GM18858 (cell line): ENCODE measurements at regions not wholly inside any gene's neighbourhood (a gene's known extent, or its start where the extent isn't known, plus 50 kb on each side); places are given as distances from the start of the nearest gene placed in this dataset.

Experiments used
- ATAC-seq: cut with Tn5 transposase; IDR thresholded peaks from one replicate; pipeline ENCODE4 v1.9.1; 2021; ENCODE audit not compliant: unreplicated experiment

DNA sequence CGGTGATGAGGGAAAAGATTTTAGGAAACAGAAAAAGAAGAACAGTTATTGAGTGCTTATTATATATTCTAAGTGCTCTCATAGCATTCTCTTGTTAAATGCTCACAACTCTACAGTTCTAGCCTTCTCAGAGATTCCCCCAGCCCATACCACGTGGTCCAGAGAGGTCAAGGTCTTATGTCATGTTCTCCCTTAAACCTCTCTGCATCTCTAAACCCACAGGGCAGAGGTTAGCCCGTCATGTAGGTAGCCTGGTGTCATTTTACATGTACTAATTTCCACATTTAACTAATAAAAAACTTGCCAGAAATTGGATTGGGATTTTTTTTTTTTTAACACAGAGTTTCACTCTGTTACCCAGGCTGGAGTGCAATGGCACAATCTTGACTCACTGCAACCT, 178.0 kb downstream of the CEMIP2 start:
- ATAC-seq, result no peak

DNA sequence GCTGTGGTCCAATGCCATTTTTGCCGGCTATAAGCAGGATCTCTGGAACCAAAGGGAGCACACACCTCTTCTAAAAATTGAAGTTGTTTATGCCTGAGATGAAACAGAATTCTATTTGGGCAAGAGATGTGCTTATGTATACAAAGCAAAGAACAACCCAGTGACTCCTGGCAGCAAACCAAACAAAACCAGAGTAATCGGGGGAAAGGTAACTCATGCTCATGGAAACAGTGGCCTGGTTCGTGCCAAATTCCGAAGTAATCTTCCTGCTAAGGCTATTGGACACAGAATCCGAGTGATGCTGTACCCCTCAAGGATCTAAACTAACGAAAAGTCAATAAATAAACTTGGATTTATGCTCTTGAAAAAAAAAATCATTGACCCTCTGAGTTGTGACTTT, 178.7 kb downstream of the CEMIP2 start:
- ATAC-seq, result no peak

DNA sequence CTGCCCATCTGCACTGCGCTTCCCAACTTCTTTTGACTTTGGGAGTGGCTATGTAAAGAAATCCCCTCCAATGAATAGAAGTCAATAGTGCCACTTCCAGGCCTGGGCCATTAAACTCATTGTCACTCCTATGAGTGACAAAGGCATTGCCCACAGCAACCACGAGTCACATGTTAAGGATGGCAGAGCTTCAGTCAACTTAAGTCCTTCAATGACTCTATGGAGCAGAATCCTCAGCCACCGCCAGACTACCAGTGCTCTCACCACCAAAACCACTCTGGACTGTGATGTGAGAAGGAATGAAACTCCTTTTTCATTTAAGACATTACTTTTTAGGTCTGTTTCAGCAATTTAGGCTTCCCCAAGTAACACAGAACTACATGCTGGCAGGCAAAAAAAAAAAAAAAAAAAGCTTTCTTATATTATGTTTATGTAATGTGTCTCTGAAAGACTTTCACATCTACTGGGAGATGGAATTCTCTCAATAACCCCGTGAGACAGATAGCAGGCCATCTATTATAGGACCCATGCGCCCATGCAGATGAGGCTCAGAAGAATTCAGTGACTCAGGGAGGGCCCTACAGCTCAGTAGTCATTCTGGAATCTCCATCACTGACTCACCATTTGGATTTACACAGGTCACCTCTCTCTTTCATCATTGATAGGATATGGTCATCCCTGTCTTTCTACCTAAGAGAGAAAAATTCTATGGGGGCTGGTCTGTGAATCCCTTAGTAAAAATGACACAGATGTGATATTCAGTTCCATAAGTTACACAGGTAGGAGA, 180.5 kb downstream of the CEMIP2 start:
- no peak for ATAC-seq

DNA sequence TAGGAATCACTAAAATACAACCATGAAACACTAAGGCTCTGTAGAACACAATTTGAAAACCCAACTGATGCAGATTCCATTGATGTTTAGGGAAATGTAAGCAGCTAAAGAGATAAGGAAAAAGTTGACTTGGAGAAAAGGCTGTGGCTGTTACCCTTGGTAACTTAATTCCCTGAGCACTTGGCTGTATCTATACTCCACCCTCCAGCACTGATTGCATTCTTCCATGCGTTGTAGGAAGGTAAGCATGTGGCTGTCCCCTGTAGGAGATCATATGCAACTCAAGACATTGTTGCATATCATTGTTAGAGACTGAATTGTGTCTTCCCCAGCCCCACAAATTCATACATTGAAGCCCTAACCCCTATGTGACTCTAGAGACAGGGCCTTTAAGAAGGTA, 184.5 kb downstream of the CEMIP2 start:
- ATAC-seq, result no peak

DNA sequence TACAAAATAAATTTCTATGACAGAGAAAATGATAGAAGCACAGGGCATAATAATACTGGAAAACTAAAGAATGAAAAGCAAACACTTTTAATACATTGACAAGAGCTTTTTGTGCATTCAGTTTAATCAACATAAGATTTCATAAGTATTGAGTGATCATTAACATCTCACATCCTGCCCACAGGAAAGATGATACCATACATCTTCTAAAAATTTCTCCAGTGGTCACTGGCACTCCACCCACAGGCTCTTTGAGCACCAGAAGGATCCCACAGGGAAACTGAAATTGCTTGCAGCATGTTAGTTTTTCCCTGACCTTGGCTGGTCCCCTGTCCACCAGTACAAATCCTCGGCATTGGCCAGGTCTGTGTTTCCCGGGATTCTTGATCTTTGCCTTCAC, 186.0 kb downstream of the CEMIP2 start:
- ATAC-seq, result no peak

DNA sequence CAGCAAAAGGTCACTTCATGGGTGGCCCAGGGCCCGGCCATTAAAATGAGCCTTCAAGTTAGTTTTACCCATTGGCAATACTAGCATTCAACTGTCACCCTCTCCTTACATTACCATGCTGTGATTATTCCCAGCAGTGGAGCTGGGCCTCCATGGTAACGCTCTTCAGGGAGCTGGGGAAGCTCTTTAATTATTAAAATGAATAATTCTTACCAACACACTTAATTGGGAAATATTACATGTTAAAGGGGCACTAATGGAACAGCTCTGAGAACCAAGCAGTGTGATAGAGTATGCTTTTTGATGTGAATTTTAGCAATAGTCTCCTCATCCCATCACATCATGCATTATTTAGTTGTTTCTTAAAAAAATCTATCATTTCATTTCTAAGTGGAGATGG, 187.2 kb downstream of the CEMIP2 start:
- no peak for ATAC-seq

DNA sequence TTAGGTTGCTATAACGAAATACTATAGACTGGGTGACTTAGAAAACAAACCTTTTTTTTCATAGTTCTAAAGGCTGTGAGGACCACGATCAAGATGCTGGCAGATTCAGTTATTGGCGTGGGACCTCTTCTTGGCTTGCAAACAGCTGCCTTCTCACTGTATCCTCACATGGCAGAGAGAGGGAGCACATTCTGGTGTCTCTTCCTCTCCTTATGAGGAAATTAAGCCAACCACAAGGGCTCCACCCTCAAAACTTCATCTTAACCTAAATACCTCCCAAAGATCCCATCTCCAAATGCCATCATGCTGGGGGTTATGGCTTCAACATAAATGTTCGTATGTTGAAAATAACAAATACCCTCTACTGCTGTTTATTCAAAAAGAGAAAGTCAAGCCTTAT, 197.1 kb downstream of the CEMIP2 start:
- ATAC-seq, result no peak

DNA sequence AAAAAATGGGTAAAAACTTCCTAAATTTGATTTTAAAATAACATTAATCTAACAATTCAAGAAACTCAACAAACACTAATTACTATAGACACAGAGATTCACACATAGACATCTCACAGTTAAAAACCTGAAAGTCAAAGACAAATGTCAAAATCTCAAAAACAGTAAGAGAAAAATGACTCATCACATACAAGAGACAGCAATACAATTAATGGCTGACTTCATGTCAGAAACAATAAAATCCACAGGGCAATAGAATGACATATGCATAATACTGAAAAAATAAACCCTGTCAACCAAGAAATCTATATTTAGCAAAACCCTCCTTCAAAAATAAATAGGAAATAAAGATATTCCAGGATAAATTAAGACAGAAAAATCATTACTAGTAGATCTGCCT, 200.4 kb downstream of the CEMIP2 start:
- ATAC-seq, result no peak

DNA sequence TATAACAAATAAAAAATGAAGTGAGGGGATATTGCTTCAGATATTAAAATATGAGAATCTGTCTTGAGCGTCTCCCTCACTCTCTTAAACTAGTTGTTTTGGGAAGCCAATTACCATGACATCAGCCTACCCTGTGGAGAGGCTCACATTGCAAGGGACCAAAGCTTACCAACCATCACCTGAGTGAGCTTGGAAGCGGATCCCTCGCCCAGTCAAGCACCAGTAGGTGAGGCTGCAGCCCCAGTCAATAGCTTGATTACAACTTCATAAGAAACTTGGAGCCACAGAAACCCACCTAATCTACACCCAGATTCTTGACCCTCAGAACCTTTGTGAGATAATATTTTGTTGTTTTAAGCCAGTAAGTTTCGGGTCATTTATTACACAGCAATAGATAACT, 206.2 kb downstream of the CEMIP2 start:
- no peak for ATAC-seq

DNA sequence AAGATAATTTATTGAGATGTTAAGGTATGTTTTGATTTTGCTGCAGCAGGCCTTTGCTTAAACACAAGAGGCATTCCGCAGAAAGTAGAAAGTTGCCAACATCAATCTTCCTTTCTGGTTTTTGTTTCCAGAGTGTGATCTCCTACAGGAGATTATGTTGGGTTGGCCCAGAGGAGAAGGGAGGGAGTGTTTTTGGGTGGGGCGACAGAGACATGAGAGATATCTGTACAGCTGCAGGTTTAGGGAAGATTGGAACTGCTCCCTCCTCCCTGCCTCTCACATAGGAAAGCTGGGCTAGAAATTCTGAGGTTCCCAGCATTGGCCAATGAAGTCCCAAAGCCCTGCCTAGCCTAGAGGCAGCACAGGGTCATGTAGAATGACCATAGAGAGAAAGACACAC, 211.0 kb downstream of the CEMIP2 start:
- ATAC-seq, result no peak

DNA sequence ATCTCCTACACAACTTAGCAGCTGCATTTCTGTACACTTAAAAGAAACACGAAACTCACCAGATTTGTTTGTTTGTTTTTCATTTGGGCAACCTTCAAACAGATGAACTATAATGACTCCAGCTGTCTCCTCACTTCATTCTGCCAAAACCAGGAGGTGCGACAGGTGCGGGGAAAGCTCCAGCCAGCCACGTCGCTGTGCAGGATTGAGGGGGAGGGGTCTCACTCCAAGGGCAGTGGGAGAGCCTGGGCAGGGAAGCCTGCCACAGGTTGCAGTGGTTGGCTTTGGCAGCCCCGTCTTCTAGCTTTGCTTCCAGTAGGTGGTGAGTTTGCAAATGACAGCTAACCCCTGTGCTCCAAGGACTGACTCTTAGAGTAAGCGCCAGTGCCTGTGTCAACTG, 215.8 kb downstream of the CEMIP2 start:
- ATAC-seq, result no peak

DNA sequence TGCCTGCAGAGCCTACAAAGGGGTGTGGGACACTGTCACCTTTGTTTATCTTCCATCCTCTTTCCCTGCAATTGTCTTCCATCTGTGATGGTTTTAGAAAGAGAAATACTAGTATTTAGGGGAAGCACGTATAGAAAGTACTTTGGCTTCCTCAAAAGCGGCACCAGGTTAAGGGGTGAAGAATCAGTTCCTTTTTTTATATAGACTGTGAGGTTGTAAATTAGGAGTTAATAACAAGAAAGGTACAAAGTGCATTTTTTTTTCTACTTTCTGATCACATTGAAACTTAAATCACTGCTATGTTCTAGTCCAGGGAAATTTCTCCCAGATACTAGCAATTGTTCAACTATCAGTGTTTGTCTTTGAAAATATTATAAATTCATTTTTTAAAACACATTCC, 219.3 kb downstream of the CEMIP2 start:
- peak; percentile 94 for ATAC-seq

DNA sequence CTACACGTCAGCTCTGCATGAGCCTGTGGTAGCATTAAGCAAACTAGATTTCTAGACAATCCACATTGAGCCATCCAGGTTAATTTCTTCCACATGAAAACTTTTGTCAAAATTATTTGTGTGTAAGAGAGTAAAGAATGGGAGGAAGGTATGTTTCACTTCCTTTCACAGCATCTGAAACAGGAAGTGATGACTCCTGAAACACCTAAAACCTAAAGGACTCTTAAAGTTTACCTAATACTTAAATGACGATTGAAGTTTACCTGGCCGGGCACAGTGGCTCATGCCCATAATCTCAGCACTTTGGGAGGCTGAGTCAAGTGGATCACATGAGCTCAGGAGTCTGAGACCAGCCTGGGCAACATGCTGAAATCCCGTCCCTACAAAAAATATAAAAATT, 223.8 kb downstream of the CEMIP2 start:
- ATAC-seq, result no peak

DNA sequence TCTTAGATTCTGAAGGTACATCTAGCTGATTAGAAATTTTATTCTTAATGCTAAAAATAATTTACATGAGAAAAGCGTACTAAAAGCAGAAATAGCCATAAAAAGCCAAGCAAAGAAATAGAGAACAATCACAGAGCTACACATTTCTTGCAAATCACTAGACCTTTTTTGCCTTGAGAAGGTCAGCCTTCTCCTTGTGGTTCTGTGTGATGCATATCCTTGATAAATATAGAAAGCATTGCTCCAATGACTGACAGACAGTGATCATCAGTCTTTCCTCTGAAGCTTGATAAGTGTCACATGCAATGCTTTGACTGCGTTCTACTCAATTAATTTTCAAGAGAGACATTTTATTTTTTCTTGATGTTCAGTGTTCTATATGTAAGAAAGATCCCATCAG, 226.9 kb downstream of the CEMIP2 start:
- no peak for ATAC-seq

DNA sequence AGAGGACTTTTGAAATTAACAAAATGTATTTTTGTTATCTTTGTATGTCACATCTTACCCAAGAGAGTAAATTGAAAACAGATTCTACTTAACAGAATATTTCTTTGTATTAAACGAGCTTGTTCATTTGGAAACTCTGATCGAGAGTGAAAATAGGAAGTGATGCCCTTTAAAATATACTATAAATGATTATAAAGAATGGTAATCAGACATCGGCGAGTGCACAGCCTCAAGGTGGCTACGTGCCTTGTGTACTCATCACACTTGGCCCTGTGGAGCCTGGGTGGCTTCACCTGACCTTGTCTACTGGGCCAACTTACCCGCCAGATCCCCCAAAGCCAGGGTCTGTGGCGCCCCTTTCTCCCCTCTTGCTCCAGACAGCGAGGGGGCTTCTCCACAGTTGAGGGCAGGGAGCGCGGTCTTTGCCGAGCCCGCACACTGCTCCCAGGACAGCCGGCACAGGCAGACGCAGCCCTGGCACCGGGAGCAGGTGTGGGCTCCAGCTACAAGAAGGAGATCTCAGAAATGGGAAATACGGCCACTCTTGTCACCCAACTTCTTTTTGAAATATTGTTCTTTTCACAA, 243.2 kb downstream of the CEMIP2 start:
- no peak for ATAC-seq

DNA sequence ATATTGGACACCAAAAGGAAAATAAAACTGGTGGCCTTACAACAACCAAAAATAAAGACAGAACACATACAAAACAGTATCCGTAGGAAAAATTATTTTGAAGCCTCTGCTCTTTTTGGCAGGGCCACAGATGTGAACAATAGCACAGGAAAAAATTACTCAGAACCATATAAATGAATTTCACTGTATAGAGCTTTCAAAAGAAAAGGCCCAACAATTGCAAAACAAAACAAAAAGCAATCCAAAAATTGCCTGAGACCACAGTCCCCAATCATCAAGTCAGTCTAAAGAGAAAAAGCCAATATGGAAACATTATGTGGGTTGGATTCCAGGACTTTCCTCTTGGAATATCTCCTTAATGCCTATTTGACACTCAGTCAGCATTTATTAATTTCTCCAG, 243.8 kb downstream of the CEMIP2 start:
- ATAC-seq, result no peak

DNA sequence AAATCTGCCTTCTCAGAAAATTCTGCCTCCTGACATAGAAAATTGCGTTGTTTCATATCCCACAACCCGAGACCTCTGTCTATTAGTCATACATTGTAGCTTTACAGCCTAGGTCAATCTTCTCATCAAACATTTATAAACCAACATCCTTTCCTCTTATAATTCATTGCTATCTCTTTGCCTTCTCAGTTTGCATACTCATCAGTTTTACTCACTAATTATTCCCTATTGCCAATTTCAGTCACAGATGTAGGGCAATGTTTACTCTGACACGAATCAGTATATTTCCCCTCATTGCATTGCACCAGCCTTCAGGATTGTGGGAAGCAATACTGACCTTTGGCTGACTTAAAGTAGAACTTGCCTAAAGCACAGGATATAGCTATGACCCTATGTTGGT, 247.2 kb downstream of the CEMIP2 start:
- ATAC-seq, result no peak

DNA sequence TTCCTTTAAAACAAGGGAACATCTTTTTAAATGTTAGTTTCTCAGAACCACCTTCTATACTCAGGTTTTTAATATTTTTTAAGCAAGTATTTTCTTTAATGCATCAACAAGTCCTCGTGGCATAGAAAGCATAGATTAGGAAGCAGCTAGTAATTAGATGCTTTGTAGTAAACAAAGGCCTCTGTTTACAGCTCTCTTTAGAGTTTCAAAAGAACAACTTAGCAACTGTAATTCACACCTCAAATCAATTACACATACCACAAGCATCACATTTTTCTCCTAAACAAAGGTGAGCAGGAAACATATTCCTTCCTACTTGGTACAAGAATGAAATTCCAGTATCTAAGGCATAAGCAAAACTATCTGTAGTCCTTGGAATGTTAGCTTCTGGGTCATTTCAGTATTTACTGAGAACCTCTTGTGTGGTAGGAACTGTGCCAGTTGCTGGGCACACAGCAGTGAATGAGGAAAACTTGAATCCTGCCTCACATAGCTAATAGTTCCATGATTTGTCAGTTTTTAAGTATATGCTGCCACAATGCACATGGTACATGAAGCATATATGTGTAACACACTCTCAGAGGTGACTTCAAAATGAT, 249.1 kb downstream of the CEMIP2 start:
- ATAC-seq, result no peak

DNA sequence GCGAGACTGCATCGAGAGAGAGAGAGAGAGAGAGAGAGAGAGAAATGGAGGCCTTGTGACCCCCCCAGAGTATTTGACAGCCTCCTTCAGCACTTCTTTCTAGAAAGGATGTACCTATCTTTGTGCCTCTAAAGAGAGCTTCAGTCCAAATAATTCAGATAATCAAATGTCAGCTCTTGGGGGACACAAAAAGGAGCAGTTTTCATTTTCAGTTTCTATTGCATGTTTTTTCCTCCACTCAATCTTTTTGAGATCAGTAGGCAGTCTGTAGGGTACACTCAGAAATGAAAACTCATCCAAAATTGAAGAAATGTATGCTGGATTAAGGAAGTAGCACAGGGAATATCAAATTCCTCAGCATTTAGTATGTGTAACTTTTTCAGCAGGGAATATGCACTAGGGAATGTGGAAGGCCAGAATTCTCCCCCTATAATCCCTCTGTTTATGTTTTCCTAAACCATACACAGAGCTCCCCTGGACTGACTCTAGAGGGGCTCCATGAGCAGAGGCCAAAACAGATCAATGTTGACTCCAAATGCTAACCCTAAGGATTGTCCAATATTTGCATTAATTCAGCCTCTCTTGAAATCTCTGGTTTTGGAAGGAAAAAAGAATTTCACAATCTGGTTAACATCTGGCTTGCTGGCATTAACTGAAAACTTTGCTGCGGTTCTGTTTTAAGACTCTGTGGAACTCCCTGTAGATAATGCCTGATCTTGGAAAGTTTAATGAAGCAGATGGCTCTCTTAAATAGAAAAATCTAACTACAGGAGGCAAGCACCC, 250.1 kb downstream of the CEMIP2 start:
- no peak for ATAC-seq

DNA sequence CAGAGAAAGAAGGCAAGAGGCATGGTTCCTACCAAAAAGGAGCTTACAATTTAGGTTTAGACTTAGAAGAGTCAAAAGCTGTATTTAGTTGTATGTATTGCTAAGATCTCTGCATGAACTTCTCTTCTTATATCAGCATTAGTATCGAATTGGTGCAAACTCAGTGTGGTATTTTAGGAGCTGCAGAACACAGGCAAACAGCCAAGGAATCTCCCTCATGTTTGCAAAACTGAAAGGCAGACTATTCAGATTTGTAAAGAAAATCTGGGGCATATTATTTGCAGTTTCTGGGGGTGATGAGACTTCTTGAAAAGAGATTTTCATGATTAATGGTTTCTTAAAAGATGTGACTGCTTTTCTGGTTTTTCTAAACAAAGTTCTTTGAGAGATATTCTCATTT, 252.7 kb downstream of the CEMIP2 start:
- no peak for ATAC-seq

DNA sequence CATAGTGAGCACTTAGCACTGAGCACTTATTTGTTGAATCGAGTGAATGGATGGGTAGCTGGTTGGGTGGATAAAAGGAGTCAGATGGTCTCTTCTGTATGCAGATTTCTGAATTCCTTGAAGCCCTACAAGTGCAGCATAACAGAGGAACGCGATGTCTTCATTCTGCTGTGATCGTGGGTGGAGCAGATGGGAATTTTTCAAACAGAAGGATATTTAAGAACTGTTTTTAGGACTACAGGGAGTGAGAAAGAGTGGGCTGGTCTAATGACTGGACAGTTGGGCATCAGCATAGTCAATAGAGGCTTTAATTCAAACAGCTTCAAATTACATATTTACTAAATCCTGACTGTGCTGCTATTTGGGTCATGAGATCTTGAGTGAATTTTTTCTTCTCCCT, 253.2 kb downstream of the CEMIP2 start:
- no peak for ATAC-seq
